ENCODE measurements at regions not wholly inside any gene's neighbourhood (a gene's known extent, or its start where the extent isn't known, plus 50 kb on each side); places are given as distances from the start of the nearest gene placed in this dataset.

GRCh38 chr1:82830690-82831380 is 1030.1 kb downstream of the ADGRL2 start:
- ATAC-seq, result no peak
- WGBS (ENCODE audit: insufficient coverage, low coverage, low lambda C conversion rate, missing lambda C conversion rate), result 68% methylated on average over 6 of the region's 6 CpGs
- TF ChIP-seq CTCF (IDR thresholded peaks at IDR 0.05) (no peak), POLR2A (IDR thresholded peaks at IDR 0.05) (no peak)

GRCh38 chr1:82829527-82829926 is 1028.8 kb downstream of the ADGRL2 start:
- H3K4me1 ChIP-seq, result no peaks in the 10 kb centered on the region
- H3K27ac ChIP-seq, result no peak overlapping the region
- H3K4me3 ChIP-seq, result no peak overlapping the region
- 82% methylated on average over 1 of the region's 1 CpG for WGBS (ENCODE audit: insufficient coverage, low coverage, low lambda C conversion rate, missing lambda C conversion rate)
- intact Hi-C loops (cut with DNase I), result no loop called here
- ATAC-seq, result no peak
- no peaks in the 10 kb centered on the region for H3K9me3 ChIP-seq
- TF ChIP-seq POLR2A (IDR thresholded peaks at IDR 0.05) (no peak), CTCF (IDR thresholded peaks at IDR 0.05) (no peak)
- H3K27me3 ChIP-seq, result no peaks in the 10 kb centered on the region
- no peak for DNase-seq
- H3K36me3 ChIP-seq, result no peaks in the 10 kb centered on the region

More at GRCh38 chr1:82830690-82831380, 1030.1 kb downstream of the ADGRL2 start:
- Histone ChIP-seq H3K27me3 (no peaks in the 10 kb centered on the region), H3K4me1 (no peaks in the 10 kb centered on the region), H3K4me3 (no peak overlapping the region), H3K9me3 (no peaks in the 10 kb centered on the region), H3K27ac (no peak overlapping the region), H3K36me3 (no peaks in the 10 kb centered on the region)
- intact Hi-C loops (cut with DNase I), result no loop called here
- no peak for DNase-seq

- H3K4me1 ChIP-seq, result no peaks in the 10 kb centered on the region
- no peak for ATAC-seq
These were observed 1023.1 kb downstream of the ADGRL2 start for GRCh38 chr1:82823876-82824275.

GRCh38 chr1:82820816-82821215 is 1020.1 kb downstream of the ADGRL2 start:
- no peak overlapping the region for H3K4me3 ChIP-seq
- TF ChIP-seq POLR2A (IDR thresholded peaks at IDR 0.05), result no peak
- no peak for TF ChIP-seq CTCF (IDR thresholded peaks at IDR 0.05)
- 56% methylated on average over 3 of the region's 3 CpGs for WGBS (ENCODE audit: insufficient coverage, low coverage, low lambda C conversion rate, missing lambda C conversion rate)
- intact Hi-C loops (cut with DNase I), result no loop called here
- no peaks in the 10 kb centered on the region for H3K27me3 ChIP-seq
- DNase-seq (no peak), ATAC-seq (no peak)
- no peak overlapping the region for H3K27ac ChIP-seq
- no peaks in the 10 kb centered on the region for H3K36me3 ChIP-seq
- no peaks in the 10 kb centered on the region for H3K9me3 ChIP-seq
- no peaks in the 10 kb centered on the region for H3K4me1 ChIP-seq

More at GRCh38 chr1:82823876-82824275, 1023.1 kb downstream of the ADGRL2 start:
- H3K4me3 ChIP-seq, result no peak overlapping the region
- intact Hi-C loops (cut with DNase I), result no loop called here
- H3K27ac ChIP-seq, result no peak overlapping the region
- no peak for DNase-seq
- no peaks in the 10 kb centered on the region for H3K27me3 ChIP-seq
- 88% methylated on average over 3 of the region's 3 CpGs for WGBS (ENCODE audit: insufficient coverage, low coverage, low lambda C conversion rate, missing lambda C conversion rate)
- H3K9me3 ChIP-seq, result no peaks in the 10 kb centered on the region
- TF ChIP-seq CTCF (IDR thresholded peaks at IDR 0.05), result no peak
- no peak for TF ChIP-seq POLR2A (IDR thresholded peaks at IDR 0.05)
- no peaks in the 10 kb centered on the region for H3K36me3 ChIP-seq

Measured in right lobe of liver (tissue), 6 donors.